Fibroblast of upper back skin (primary cell): ENCODE measurements at regions not wholly inside any gene's neighbourhood (a gene's known extent, or its start where the extent isn't known, plus 50 kb on each side); places are given as distances from the start of the nearest gene placed in this dataset.

Experiments used
- DNase-seq: peaks from one replicate; pipeline ENCODE4 v3.0.0-alpha.2; 2013

GRCh38 chr18:68330658-68331057 lies 384.2 kb downstream of the TMX3 start:
- DNase-seq, result no peak

GRCh38 chr18:68323921-68324320 lies 391.0 kb downstream of the TMX3 start:
- no peak for DNase-seq

- DNase-seq, result peak; percentile 46
Measured at GRCh38 chr18:68316636-68317035, 398.3 kb downstream of the TMX3 start.

GRCh38 chr18:68314403-68314802 lies 400.5 kb downstream of the TMX3 start:
- DNase-seq, result peak; percentile 65

- DNase-seq, result no peak
Measured at GRCh38 chr18:68301441-68301840, 413.5 kb downstream of the TMX3 start.

- DNase-seq, result no peak
Measured at GRCh38 chr18:68299906-68300305, 415.0 kb downstream of the TMX3 start.

- DNase-seq, result no peak
Measured at GRCh38 chr18:68298330-68298729, 416.6 kb downstream of the TMX3 start.

GRCh38 chr18:68288408-68288807 lies 426.5 kb downstream of the TMX3 start:
- DNase-seq, result no peak

- DNase-seq, result no peak
Measured at GRCh38 chr18:68284236-68284780, 430.6 kb downstream of the TMX3 start.

- no peak for DNase-seq
Measured at GRCh38 chr18:68283834-68284233, 431.1 kb downstream of the TMX3 start.

GRCh38 chr18:68282232-68282631 lies 432.7 kb downstream of the TMX3 start:
- DNase-seq, result no peak

- peak; percentile 87 for DNase-seq
Measured at GRCh38 chr18:68275616-68276015, 439.3 kb downstream of the TMX3 start.

GRCh38 chr18:68270017-68270416 lies 444.9 kb downstream of the TMX3 start:
- DNase-seq, result no peak

- peak; percentile 86 for DNase-seq
Measured at GRCh38 chr18:68267583-68267982, 447.3 kb downstream of the TMX3 start.

GRCh38 chr18:68263481-68263880 lies 451.4 kb downstream of the TMX3 start:
- DNase-seq, result peak; percentile 55

- peak; percentile 89 for DNase-seq
Measured at GRCh38 chr18:68262690-68263294, 452.1 kb downstream of the TMX3 start.

- DNase-seq, result no peak
Measured at GRCh38 chr18:68256418-68257067, 458.4 kb downstream of the TMX3 start.

GRCh38 chr18:68244786-68245185 lies 470.1 kb downstream of the TMX3 start:
- peak; percentile 43 for DNase-seq

GRCh38 chr18:68241881-68242280 lies 473.0 kb downstream of the TMX3 start:
- DNase-seq, result no peak

GRCh38 chr18:68234676-68235075 lies 480.2 kb downstream of the TMX3 start:
- DNase-seq, result no peak

GRCh38 chr18:68234131-68234530 lies 480.8 kb downstream of the TMX3 start:
- DNase-seq, result no peak

- DNase-seq, result no peak
Measured at GRCh38 chr18:68233018-68233417, 481.9 kb downstream of the TMX3 start.

GRCh38 chr18:68229351-68229750 lies 485.6 kb downstream of the TMX3 start:
- no peak for DNase-seq

- DNase-seq, result peak; percentile 81
Measured at GRCh38 chr18:68221111-68221724, 493.7 kb downstream of the TMX3 start.
